WTC11 (cell line): ENCODE measurements at regions not wholly inside any gene's neighbourhood (a gene's known extent, or its start where the extent isn't known, plus 50 kb on each side); places are given as distances from the start of the nearest gene placed in this dataset.

ENCODE experiments used
- ATAC-seq: fragments of 200-7000 bp; cut with Tn5 transposase; 2 replicates; pipeline ENCODE4 v1.10.0; 2021; ENCODE audit warnings: mild to moderate bottlenecking, moderate library complexity
- CTCF ChIA-PET: fragments of 300-600 bp; sonication (Branson Sonifier 250); formaldehyde crosslinking; loops from one replicate; lab custom pipeline; 2021; ENCODE audit warnings: antibody characterized with exemption; lab: Charles Lee
- POLR2A ChIA-PET: fragments of 350-600 bp; sonication (Branson Sonifier 250); formaldehyde crosslinking; loops from one replicate; lab custom pipeline; 2021; ENCODE audit warnings: antibody characterized with exemption; lab: Charles Lee
- DNase-seq: peaks from one replicate; pipeline ENCODE4 v3.0.0; 2021; ENCODE audit warnings: low spot score
- H3K27ac Mint-ChIP-seq: 2 replicates; pipeline ENCODE4 v1.8.0; 2021; ENCODE audit warnings: mixed read lengths
- H3K27me3 Mint-ChIP-seq: 2 replicates; pipeline ENCODE4 v1.8.0; 2021; ENCODE audit warnings: low read depth, mild to moderate bottlenecking, moderate library complexity, mixed read lengths
- H3K36me3 Mint-ChIP-seq: 2 replicates; pipeline ENCODE4 v1.8.0; 2021; ENCODE audit warnings: mixed read lengths
- H3K4me1 Mint-ChIP-seq: 2 replicates; pipeline ENCODE4 v1.8.0; 2022; ENCODE audit warnings: mixed read lengths
- H3K4me3 Mint-ChIP-seq: 2 replicates; pipeline ENCODE4 v1.8.0; 2021; ENCODE audit warnings: mild to moderate bottlenecking, moderate library complexity, mixed read lengths
- H3K9me3 Mint-ChIP-seq: 2 replicates; pipeline ENCODE4 v1.8.0; 2021; ENCODE audit warnings: mixed read lengths
- AR ChIP-seq: fragments of 250-450 bp; sonication (Bioruptor Pico); IDR thresholded peaks from 2 replicates; pipeline ENCODE4 v1.9.0; 2021; ENCODE audit warnings: mild to moderate bottlenecking
- ATF2 ChIP-seq: sonication (generic); formaldehyde crosslinking; IDR thresholded peaks from 2 replicates; pipeline ENCODE4 v1.8.1; 2022; ENCODE audit warnings: low read depth, missing genetic modification reagents, borderline replicate concordance
- E2F5 ChIP-seq: sonication (generic); formaldehyde crosslinking; IDR thresholded peaks from 2 replicates; pipeline ENCODE4 v1.8.1; 2022; ENCODE audit warnings: mild to moderate bottlenecking, moderate library complexity, missing genetic modification reagents
- FOXP1 ChIP-seq: sonication (generic); formaldehyde crosslinking; IDR thresholded peaks from 2 replicates; pipeline ENCODE4 v1.8.0; 2022; ENCODE audit warnings: missing genetic modification reagents, mild to moderate bottlenecking, moderate library complexity, borderline replicate concordance
- HMGA2 ChIP-seq: fragments of 250-450 bp; sonication (Bioruptor Pico); IDR thresholded peaks from 2 replicates; pipeline ENCODE4 v1.4.0; 2021; ENCODE audit warnings: mild to moderate bottlenecking, moderate library complexity
- HMGXB4 ChIP-seq: sonication (generic); formaldehyde crosslinking; IDR thresholded peaks from 2 replicates; pipeline ENCODE4 v1.8.1; 2023; ENCODE audit warnings: mild to moderate bottlenecking, moderate library complexity, missing genetic modification reagents
- MAX ChIP-seq: sonication (generic); formaldehyde crosslinking; IDR thresholded peaks from 2 replicates; pipeline ENCODE4 v1.8.0; 2022; ENCODE audit warnings: mild to moderate bottlenecking, missing genetic modification reagents
- MLX ChIP-seq: sonication (generic); formaldehyde crosslinking; IDR thresholded peaks from 2 replicates; pipeline ENCODE4 v1.8.1; 2023; ENCODE audit warnings: mild to moderate bottlenecking, missing genetic modification reagents, moderate library complexity
- NFE2L1 ChIP-seq: sonication (generic); formaldehyde crosslinking; IDR thresholded peaks from 2 replicates; pipeline ENCODE4 v1.8.1; 2023; ENCODE audit warnings: missing genetic modification reagents
- NR2C2 ChIP-seq: sonication (generic); formaldehyde crosslinking; IDR thresholded peaks from 2 replicates; pipeline ENCODE4 v1.8.0; 2022; ENCODE audit warnings: mild to moderate bottlenecking, missing genetic modification reagents
- NR3C1 ChIP-seq: sonication (generic); formaldehyde crosslinking; conservative IDR thresholded peaks from 2 replicates; pipeline ENCODE4 v1.8.1; 2023; ENCODE audit warnings: low read depth, mild to moderate bottlenecking, missing genetic modification reagents
- PRDM15 ChIP-seq: sonication (generic); formaldehyde crosslinking; IDR thresholded peaks from 2 replicates; pipeline ENCODE4 v1.8.0; 2022; ENCODE audit warnings: missing genetic modification reagents
- RELA ChIP-seq: sonication (generic); formaldehyde crosslinking; IDR thresholded peaks from 2 replicates; pipeline ENCODE4 v1.8.1; 2022; ENCODE audit warnings: missing genetic modification reagents, mild to moderate bottlenecking, borderline replicate concordance
- SMAD3 ChIP-seq: sonication (generic); formaldehyde crosslinking; IDR thresholded peaks from 2 replicates; pipeline ENCODE4 v1.8.0; 2022; ENCODE audit warnings: missing genetic modification reagents, mild to moderate bottlenecking, borderline replicate concordance
- SMAD4 ChIP-seq: sonication (generic); formaldehyde crosslinking; IDR thresholded peaks from 2 replicates; pipeline ENCODE4 v1.8.0; 2022; ENCODE audit warnings: mild to moderate bottlenecking, missing genetic modification reagents
- TCF7 ChIP-seq: sonication (generic); formaldehyde crosslinking; IDR thresholded peaks from 2 replicates; pipeline ENCODE4 v1.8.0; 2022; ENCODE audit warnings: mild to moderate bottlenecking, low read depth, missing genetic modification reagents, moderate library complexity
- USF2 ChIP-seq: sonication (generic); formaldehyde crosslinking; IDR thresholded peaks from 2 replicates; pipeline ENCODE4 v1.8.1; 2023; ENCODE audit warnings: mild to moderate bottlenecking, missing genetic modification reagents, moderate library complexity
- ZBTB21 ChIP-seq: sonication (generic); formaldehyde crosslinking; IDR thresholded peaks from 2 replicates; pipeline ENCODE4 v1.8.1; 2023; ENCODE audit warnings: mild to moderate bottlenecking, missing genetic modification reagents, borderline replicate concordance
- ZMAT4 ChIP-seq: fragments of 250-450 bp; sonication (Bioruptor Pico); IDR thresholded peaks from 2 replicates; pipeline ENCODE4 v1.9.0; 2021; ENCODE audit warnings: mild to moderate bottlenecking
- ZNF317 ChIP-seq: sonication (generic); formaldehyde crosslinking; IDR thresholded peaks from 2 replicates; pipeline ENCODE4 v1.8.1; 2023; ENCODE audit warnings: low read depth, mild to moderate bottlenecking, moderate library complexity, missing genetic modification reagents, borderline replicate concordance
- ZNF423 ChIP-seq: fragments of 250-450 bp; sonication (Bioruptor Pico); IDR thresholded peaks from 2 replicates; pipeline ENCODE4 v2.1.2; 2022; ENCODE audit warnings: mild to moderate bottlenecking, moderate library complexity

- no peak for TF ChIP-seq SMAD3 (CRISPR knock-in tag)
- no peak for TF ChIP-seq MAX (CRISPR knock-in tag)
Measured at GRCh38 chr22:27230189-27230588, 571.4 kb downstream of the MN1 start (continued).

GRCh38 chr22:27231266-27231665 lies 570.3 kb downstream of the MN1 start:
- TF ChIP-seq HMGA2 (no peak), FOXP1 (CRISPR knock-in tag) (no peak), RELA (no peak), TCF7 (CRISPR knock-in tag) (no peak), E2F5 (CRISPR knock-in tag) (no peak), MLX (CRISPR knock-in tag) (no peak), SMAD4 (CRISPR knock-in tag) (no peak), USF2 (CRISPR knock-in tag) (no peak), ZMAT4 (no peak), PRDM15 (no peak), ZNF317 (CRISPR knock-in tag) (no peak), NR2C2 (CRISPR knock-in tag) (no peak), HMGXB4 (no peak), NFE2L1 (CRISPR knock-in tag) (no peak), AR (no peak), ATF2 (CRISPR knock-in tag) (no peak), NR3C1 (CRISPR knock-in tag) (no peak), ZBTB21 (CRISPR knock-in tag) (no peak), ZNF423 (CRISPR knock-in tag) (no peak)
- Mint-ChIP-seq H3K9me3 (peaks cover 18% of the 10 kb centered on the region), H3K36me3 (no peaks in the 10 kb centered on the region), H3K27ac (no peak overlapping the region), H3K4me1 (no peaks in the 10 kb centered on the region), H3K4me3 (no peak overlapping the region), H3K27me3 (peaks cover 6% of the 10 kb centered on the region; the same call in 1 of the 2 replicates)
- CTCF ChIA-PET, result no interaction called here
- DNase-seq (no peak), ATAC-seq (no peak)
- POLR2A ChIA-PET, result no interaction called here
